RPMI7951 (cell line): ENCODE measurements at regions not wholly inside any gene's neighbourhood (a gene's known extent, or its start where the extent isn't known, plus 50 kb on each side); places are given as distances from the start of the nearest gene placed in this dataset.

Source experiments
- DNase-seq: peaks from one replicate; pipeline ENCODE4 v3.0.0-alpha.2; 2012; ENCODE audit warnings: low read depth

- DNase-seq: no peak
Measured at GRCh38 chr3:127375151-127375930, 87.5 kb upstream of the PRR20G start.

- DNase-seq: peak; percentile 4
Measured at GRCh38 chr3:127374086-127375010, 86.5 kb upstream of the PRR20G start.

GRCh38 chr3:127373441-127374085 is 85.7 kb upstream of the PRR20G start:
- no peak for DNase-seq

GRCh38 chr3:127371846-127372245 is 84.0 kb upstream of the PRR20G start:
- no peak for DNase-seq

- DNase-seq: no peak
Measured at GRCh38 chr3:127371334-127371733, 83.5 kb upstream of the PRR20G start.

- DNase-seq: no peak
Measured at GRCh38 chr3:127370906-127371305, 83.1 kb upstream of the PRR20G start.

- DNase-seq: no peak
Measured at GRCh38 chr3:127369356-127369935, 81.6 kb upstream of the PRR20G start.

GRCh38 chr3:127368186-127369032 is 80.6 kb upstream of the PRR20G start:
- no peak for DNase-seq

GRCh38 chr3:127367593-127367992 is 79.7 kb upstream of the PRR20G start:
- no peak for DNase-seq

- DNase-seq: peak; percentile 4
Measured at GRCh38 chr3:127366383-127366782, 78.5 kb upstream of the PRR20G start.

GRCh38 chr3:127365163-127365798 is 77.4 kb upstream of the PRR20G start:
- no peak for DNase-seq

- DNase-seq: no peak
Measured at GRCh38 chr3:127363891-127364290, 76.0 kb upstream of the PRR20G start.

- DNase-seq: no peak
Measured at GRCh38 chr3:127363171-127363570, 75.3 kb upstream of the PRR20G start.

- no peak for DNase-seq
Measured at GRCh38 chr3:127360647-127361046, 72.8 kb upstream of the PRR20G start.

- DNase-seq: no peak
Measured at GRCh38 chr3:127358641-127359040, 70.8 kb upstream of the PRR20G start.

GRCh38 chr3:127356381-127356780 is 68.5 kb upstream of the PRR20G start:
- DNase-seq: no peak

- no peak for DNase-seq
Measured at GRCh38 chr3:127354761-127355160, 66.9 kb upstream of the PRR20G start.

- no peak for DNase-seq
Measured at GRCh38 chr3:127352612-127353011, 64.8 kb upstream of the PRR20G start.

GRCh38 chr3:127351775-127352350 is 64.0 kb upstream of the PRR20G start:
- DNase-seq: no peak

GRCh38 chr3:127351321-127351720 is 63.5 kb upstream of the PRR20G start:
- no peak for DNase-seq
